ENCODE measurements at regions not wholly inside any gene's neighbourhood (a gene's known extent, or its start where the extent isn't known, plus 50 kb on each side); places are given as distances from the start of the nearest gene placed in this dataset.
A peak's percentile ranks its signal among the peaks of the same experiment; 100 is the strongest.
"Not testable (repeated sequence)": the region's sequence is repeated elsewhere in the genome, so short reads cannot be mapped to it uniquely, and the experiment has no call there.

- Histone ChIP-seq H3K9me3 (replicated peaks in 1 of 2; ENCODE audit: control insufficient read depth in 1 of 2, insufficient read depth in 1 of 2, low read length in 2 of 2) (no peaks in the 10 kb centered on the region), H3K4me1 (ENCODE audit: control insufficient read depth in 1 of 2, insufficient read depth in 2 of 2, low read length in 2 of 2) (peaks cover 26 to 33% of the 10 kb centered on the region in 2 donors), H3K27ac (ENCODE audit: low read depth in 1 of 2, low read length in 2 of 2) (peak overlapping the region in 1 of 2 donors; percentile 74), H3K36me3 (replicated peaks in 1 of 2; ENCODE audit: control insufficient read depth in 1 of 2, insufficient read depth in 2 of 2, low read length in 2 of 2) (no peaks in the 10 kb centered on the region), H3K27me3 (ENCODE audit: control insufficient read depth in 2 of 2, insufficient read depth in 2 of 2, low read length in 2 of 2) (no peaks in the 10 kb centered on the region), H4K20me1 (ENCODE audit: insufficient read depth, low read length) (no peaks in the 10 kb centered on the region), H3K4me2 (replicated peaks; ENCODE audit: extremely low read depth, low read length, poor library complexity, severe bottlenecking) (peak overlapping the region; percentile 52), H3K79me2 (ENCODE audit: insufficient read depth, low read length) (no peaks in the 10 kb centered on the region), H2AFZ (ENCODE audit: insufficient read depth, low read depth, low read length, poor library complexity, severe bottlenecking) (peak overlapping the region; percentile 40), H3K4me3 (replicated peaks in 1 of 3; ENCODE audit: low read depth in 2 of 3, low read length in 3 of 3) (peak overlapping the region in 1 of 3 experiments; percentile 31), H3K9ac (ENCODE audit: insufficient read depth, low read length, poor library complexity, severe bottlenecking) (no peak overlapping the region)
- Mint-ChIP-seq H3K4me1 (peaks cover 33% of the 10 kb centered on the region), H3K9me3 (peaks cover 0 to 5% (median 2%) of the 10 kb centered on the region in 7 donors), H3K36me3 (no peaks in the 10 kb centered on the region), H3K4me3 (peak overlapping the region in 1 of 2 donors; percentile 80), H3K27ac (peak overlapping the region; percentile 85 to 99 (median 93)), H3K27me3 (ENCODE audit: low read depth in 3 of 3) (no peaks in the 10 kb centered on the region)
- peak; percentile 17 to 57 (median 27) for DNase-seq
- TF ChIP-seq CTCF (IDR thresholded peaks at IDR 0.05): no peak
- intact Hi-C loops (cut with micrococcal nuclease): no loop called here
- no CpG with 5 or more reads among the region's 2 CpGs for WGBS (ENCODE audit: insufficient coverage)
These were observed 374.9 kb upstream of the CLINT1 start for GRCh38 chr5:158233735-158234322.

DNA sequence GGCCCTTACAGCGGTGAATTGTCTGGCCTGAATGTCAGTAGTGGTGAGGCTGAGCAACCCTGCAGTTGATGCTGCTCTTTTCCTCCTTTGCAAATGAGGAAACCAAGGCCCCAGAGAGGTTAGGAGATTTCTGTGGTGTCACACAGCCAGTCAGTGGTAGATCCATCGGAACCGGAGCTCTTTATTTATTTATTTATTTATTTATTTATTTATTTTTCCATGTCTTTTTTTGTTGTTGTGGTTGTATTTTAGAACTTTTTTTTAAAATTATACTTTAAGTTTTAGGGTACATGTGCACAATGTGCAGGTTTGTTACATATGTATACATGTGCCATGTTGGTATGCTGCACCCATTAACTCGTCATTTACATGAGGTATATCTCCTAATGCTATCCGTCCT lies 368.4 kb upstream of the CLINT1 start:
- H3K36me3 ChIP-seq (replicated peaks in 1 of 2; ENCODE audit: control insufficient read depth in 1 of 2, insufficient read depth in 2 of 2, low read length in 2 of 2); H3K27me3 Mint-ChIP-seq (ENCODE audit: low read depth in 3 of 3); DNase-seq; H3K36me3 Mint-ChIP-seq; H3K79me2 ChIP-seq (ENCODE audit: insufficient read depth, low read length); H3K4me3 Mint-ChIP-seq; H3K9me3 ChIP-seq (replicated peaks in 1 of 2; ENCODE audit: control insufficient read depth in 1 of 2, insufficient read depth in 1 of 2, low read length in 2 of 2); H3K9me3 Mint-ChIP-seq; intact Hi-C loops (cut with micrococcal nuclease); H3K9ac ChIP-seq (ENCODE audit: insufficient read depth, low read length, poor library complexity, severe bottlenecking); H3K27ac ChIP-seq (ENCODE audit: low read depth in 1 of 2, low read length in 2 of 2); H3K27me3 ChIP-seq (ENCODE audit: control insufficient read depth in 2 of 2, insufficient read depth in 2 of 2, low read length in 2 of 2); H3K4me2 ChIP-seq (replicated peaks; ENCODE audit: extremely low read depth, low read length, poor library complexity, severe bottlenecking); H2AFZ ChIP-seq (ENCODE audit: insufficient read depth, low read depth, low read length, poor library complexity, severe bottlenecking); H4K20me1 ChIP-seq (ENCODE audit: insufficient read depth, low read length); H3K4me3 ChIP-seq (replicated peaks in 1 of 3; ENCODE audit: low read depth in 2 of 3, low read length in 3 of 3): not testable (repeated sequence)
- H3K4me1 Mint-ChIP-seq: peaks cover 27% of the 10 kb centered on the region
- WGBS (ENCODE audit: insufficient coverage): 100% methylated on average over 1 of the region's 5 CpGs
- peak overlapping the region in 1 of 7 donors; percentile 32 for H3K27ac Mint-ChIP-seq
- H3K4me1 ChIP-seq (ENCODE audit: control insufficient read depth in 1 of 2, insufficient read depth in 2 of 2, low read length in 2 of 2): peaks cover 20 to 27% of the 10 kb centered on the region in 2 donors
